ENCODE measurements at regions not wholly inside any gene's neighbourhood (a gene's known extent, or its start where the extent isn't known, plus 50 kb on each side); places are given as distances from the start of the nearest gene placed in this dataset.

DNA sequence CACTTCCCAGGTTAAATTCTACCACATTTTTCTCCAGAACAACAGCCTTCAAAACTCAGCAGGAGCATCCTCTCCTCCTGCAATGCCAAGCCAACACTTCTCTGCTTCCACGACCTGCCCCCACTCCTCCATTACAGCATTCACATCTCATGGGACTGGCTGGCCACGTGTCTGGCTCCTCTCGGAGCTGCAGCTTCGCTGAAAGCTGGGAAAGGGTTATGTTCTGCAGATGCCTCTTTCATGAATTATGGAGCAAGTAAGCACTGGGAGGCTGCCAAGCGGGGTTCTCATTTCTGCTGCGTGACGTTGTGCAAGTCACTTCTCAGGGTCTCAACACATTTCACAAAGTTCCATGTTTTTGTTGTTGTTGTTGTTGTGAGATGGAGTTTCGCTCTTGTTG lies 142.2 kb upstream of the RFLNA start:
- Histone ChIP-seq H3K9me3 (ENCODE audit: control insufficient read depth, low read depth, low read length) (no peaks in the 10 kb centered on the region), H2AFZ (ENCODE audit: control insufficient read depth, low read length) (no peak overlapping the region), H3K4me1 (ENCODE audit: control insufficient read depth, extremely low read depth, insufficient read depth, low read length) (no peaks in the 10 kb centered on the region), H3K79me2 (ENCODE audit: control insufficient read depth, insufficient read depth, low read length) (no peaks in the 10 kb centered on the region), H3K27me3 (ENCODE audit: control insufficient read depth, extremely low read depth, insufficient read depth, low read length) (peaks cover 14% of the 10 kb centered on the region), H3K27ac (ENCODE audit: control insufficient read depth, insufficient read depth, low read length) (no peak overlapping the region), H3K4me2 (ENCODE audit: control insufficient read depth, extremely low read depth, insufficient read depth, low read depth, low read length) (no peak overlapping the region), H3K9me1 (ENCODE audit: control insufficient read depth, extremely low read depth, insufficient read depth, low read length) (no peaks in the 10 kb centered on the region), H3K36me3 (ENCODE audit: control insufficient read depth in 2 of 2, extremely low read depth in 1 of 2, insufficient read depth in 2 of 2, low read length in 2 of 2) (no peaks in the 10 kb centered on the region), H3K4me3 (ENCODE audit: control insufficient read depth in 2 of 3, extremely low read depth in 1 of 3, insufficient read depth in 2 of 3, low read depth in 1 of 3, low read length in 3 of 3) (no peak overlapping the region), H3K9ac (ENCODE audit: control insufficient read depth, extremely low read depth, insufficient read depth, low read length) (no peak overlapping the region), H4K20me1 (ENCODE audit: control insufficient read depth, extremely low read depth, insufficient read depth, low read length) (no peaks in the 10 kb centered on the region)
- FAIRE-seq = no peak
- no peak for DNase-seq (ENCODE audit: low read depth, low spot score)
- dilution Hi-C loops (cut with MboI; ENCODE audit: extremely low pct_ligation_motif_present, low sequenced_read_pairs) = no loop called here
- TF ChIP-seq, protein P1, sequence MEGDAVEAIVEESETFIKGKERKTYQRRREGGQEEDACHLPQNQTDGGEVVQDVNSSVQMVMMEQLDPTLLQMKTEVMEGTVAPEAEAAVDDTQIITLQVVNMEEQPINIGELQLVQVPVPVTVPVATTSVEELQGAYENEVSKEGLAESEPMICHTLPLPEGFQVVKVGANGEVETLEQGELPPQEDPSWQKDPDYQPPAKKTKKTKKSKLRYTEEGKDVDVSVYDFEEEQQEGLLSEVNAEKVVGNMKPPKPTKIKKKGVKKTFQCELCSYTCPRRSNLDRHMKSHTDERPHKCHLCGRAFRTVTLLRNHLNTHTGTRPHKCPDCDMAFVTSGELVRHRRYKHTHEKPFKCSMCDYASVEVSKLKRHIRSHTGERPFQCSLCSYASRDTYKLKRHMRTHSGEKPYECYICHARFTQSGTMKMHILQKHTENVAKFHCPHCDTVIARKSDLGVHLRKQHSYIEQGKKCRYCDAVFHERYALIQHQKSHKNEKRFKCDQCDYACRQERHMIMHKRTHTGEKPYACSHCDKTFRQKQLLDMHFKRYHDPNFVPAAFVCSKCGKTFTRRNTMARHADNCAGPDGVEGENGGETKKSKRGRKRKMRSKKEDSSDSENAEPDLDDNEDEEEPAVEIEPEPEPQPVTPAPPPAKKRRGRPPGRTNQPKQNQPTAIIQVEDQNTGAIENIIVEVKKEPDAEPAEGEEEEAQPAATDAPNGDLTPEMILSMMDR (optimal IDR thresholded peaks at IDR 0.05 in 1 of 3, IDR thresholded peaks at IDR 0.05 in 1 of 3, conservative IDR thresholded peaks at IDR 0.05 in 1 of 3; ENCODE audit: extremely low read depth in 1 of 3, insufficient read depth in 2 of 3, low read length in 3 of 3) = no peak
- TF ChIP-seq EZH2 (IDR thresholded peaks at IDR 0.05; ENCODE audit: low read length) = no peak

DNA sequence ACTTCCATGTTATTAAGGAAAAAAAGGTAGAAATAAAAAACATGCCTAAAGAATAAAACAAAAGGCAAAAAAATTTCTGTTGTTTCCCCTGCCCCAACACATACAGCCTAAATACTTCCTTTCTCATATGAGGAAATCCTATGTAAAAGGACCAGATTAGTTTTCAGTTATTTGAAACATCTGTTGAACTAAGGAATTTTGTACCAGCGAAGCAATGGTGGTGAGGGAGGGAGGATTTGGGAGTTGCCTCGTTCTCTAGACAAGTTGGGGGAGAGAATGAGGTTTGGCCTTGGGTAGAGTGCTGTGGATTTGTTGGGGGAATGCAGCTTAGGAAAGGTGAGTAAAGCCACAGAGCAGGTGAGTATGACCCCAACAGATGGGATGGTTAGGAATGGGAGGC lies 141.5 kb upstream of the RFLNA start:
- FAIRE-seq = no peak
- Histone ChIP-seq H3K9me3 (ENCODE audit: control insufficient read depth, low read depth, low read length) (no peaks in the 10 kb centered on the region), H4K20me1 (ENCODE audit: control insufficient read depth, extremely low read depth, insufficient read depth, low read length) (no peaks in the 10 kb centered on the region), H3K4me2 (ENCODE audit: control insufficient read depth, extremely low read depth, insufficient read depth, low read depth, low read length) (no peak overlapping the region), H2AFZ (ENCODE audit: control insufficient read depth, low read length) (no peak overlapping the region), H3K9me1 (ENCODE audit: control insufficient read depth, extremely low read depth, insufficient read depth, low read length) (no peaks in the 10 kb centered on the region), H3K9ac (ENCODE audit: control insufficient read depth, extremely low read depth, insufficient read depth, low read length) (no peak overlapping the region), H3K36me3 (ENCODE audit: control insufficient read depth in 2 of 2, extremely low read depth in 1 of 2, insufficient read depth in 2 of 2, low read length in 2 of 2) (no peaks in the 10 kb centered on the region), H3K4me3 (ENCODE audit: control insufficient read depth in 2 of 3, extremely low read depth in 1 of 3, insufficient read depth in 2 of 3, low read depth in 1 of 3, low read length in 3 of 3) (no peak overlapping the region), H3K79me2 (ENCODE audit: control insufficient read depth, insufficient read depth, low read length) (no peaks in the 10 kb centered on the region), H3K27ac (ENCODE audit: control insufficient read depth, insufficient read depth, low read length) (no peak overlapping the region), H3K4me1 (ENCODE audit: control insufficient read depth, extremely low read depth, insufficient read depth, low read length) (no peaks in the 10 kb centered on the region), H3K27me3 (ENCODE audit: control insufficient read depth, extremely low read depth, insufficient read depth, low read length) (peaks cover 14% of the 10 kb centered on the region)
- dilution Hi-C loops (cut with MboI; ENCODE audit: extremely low pct_ligation_motif_present, low sequenced_read_pairs) = no loop called here
- DNase-seq (ENCODE audit: low read depth, low spot score) = no peak
- TF ChIP-seq, protein P1 (optimal IDR thresholded peaks at IDR 0.05 in 1 of 3, IDR thresholded peaks at IDR 0.05 in 1 of 3, conservative IDR thresholded peaks at IDR 0.05 in 1 of 3; ENCODE audit: extremely low read depth in 1 of 3, insufficient read depth in 2 of 3, low read length in 3 of 3) = no peak
- TF ChIP-seq EZH2 (IDR thresholded peaks at IDR 0.05; ENCODE audit: low read length) = no peak

Data from keratinocyte (primary cell).